Neural cell (in vitro differentiated cells): ENCODE measurements at regions not wholly inside any gene's neighbourhood (a gene's known extent, or its start where the extent isn't known, plus 50 kb on each side); places are given as distances from the start of the nearest gene placed in this dataset.

Source experiments
- H2AFZ ChIP-seq: fragments of 200-600, 300-800 bp; sonication (generic), shearing (Covaris generic); 2 replicates; pipeline ENCODE4 v1.6.0; 2014; ENCODE audit warnings: low read depth, mild to moderate bottlenecking, antibody characterized with exemption, low read length, moderate library complexity
- H3F3A ChIP-seq: fragments of 200-600 bp; shearing (Covaris generic); 2 replicates; pipeline ENCODE4 v1.6.1; 2016; ENCODE audit warnings: mild to moderate bottlenecking, moderate library complexity, mixed read lengths, antibody characterized with exemption, low read length; ENCODE audit not compliant: insufficient read depth, poor library complexity, severe bottlenecking
- H3K27ac ChIP-seq: fragments of 200-600, 300-800 bp; sonication (generic), shearing (Covaris generic); 2 replicates; pipeline ENCODE4 v1.5.1; 2014; ENCODE audit warnings: mild to moderate bottlenecking, low read length, moderate library complexity
- H3K27me3 ChIP-seq: fragments of 300-800, 200-600 bp; sonication (generic), shearing (Covaris generic); 2 replicates; pipeline ENCODE4 v1.6.0; 2014; ENCODE audit warnings: mild to moderate bottlenecking, low read depth, low read length, moderate library complexity; ENCODE audit not compliant: insufficient read depth
- H3K36me3 ChIP-seq: fragments of 300-800, 200-600 bp; sonication (generic), shearing (Covaris generic); 2 replicates; pipeline ENCODE4 v1.5.1; 2014; ENCODE audit warnings: mild to moderate bottlenecking, antibody characterized with exemption, low read length, moderate library complexity; ENCODE audit not compliant: insufficient read depth
- H3K4me2 ChIP-seq: fragments of 300-800, 200-600 bp; sonication (generic), shearing (Covaris generic); 2 replicates; pipeline ENCODE4 v1.6.0; 2014; ENCODE audit warnings: mild to moderate bottlenecking, low read length
- H3K4me3 ChIP-seq: fragments of 300-800, 200-600 bp; sonication (generic), shearing (Covaris generic); 2 replicates; pipeline ENCODE4 v1.5.1; 2014; ENCODE audit warnings: mild to moderate bottlenecking, low read length, moderate library complexity
- H3K79me2 ChIP-seq: fragments of 200-600 bp; shearing (Covaris generic); replicated peaks from 2 replicates; pipeline ENCODE4 v1.6.0; 2014; ENCODE audit warnings: mild to moderate bottlenecking, low read length, moderate library complexity; ENCODE audit not compliant: insufficient read depth
- H3K9ac ChIP-seq: fragments of 300-800, 200-600 bp; sonication (generic), shearing (Covaris generic); 2 replicates; pipeline ENCODE4 v1.6.1; 2016; ENCODE audit warnings: mild to moderate bottlenecking, low read length, mixed read lengths
- H3K9me2 ChIP-seq: fragments of 200-600 bp; shearing (Covaris generic); 2 replicates; pipeline ENCODE4 v1.6.1; 2016; ENCODE audit warnings: mild to moderate bottlenecking, low read length, mixed read lengths; ENCODE audit not compliant: insufficient read depth
- H3K9me3 ChIP-seq: fragments of 200-600, 300-800 bp; sonication (generic), shearing (Covaris generic); 2 replicates; pipeline ENCODE4 v1.6.1; 2016; ENCODE audit warnings: mild to moderate bottlenecking, mixed run types, low read length, moderate library complexity, mixed read lengths
- H4K20me1 ChIP-seq: fragments of 200-600 bp; shearing (Covaris generic); 2 replicates; pipeline ENCODE4 v1.6.1; 2016; ENCODE audit warnings: mild to moderate bottlenecking, mixed run types; ENCODE audit not compliant: insufficient read depth
- CTCF ChIP-seq: fragments of 450-650 bp; IDR thresholded peaks from 2 replicates; pipeline ENCODE4 v1.5.1; 2014; ENCODE audit warnings: antibody characterized with exemption, mild to moderate bottlenecking, moderate library complexity; ENCODE audit not compliant: poor library complexity, severe bottlenecking
- EP300 ChIP-seq: fragments of 450-650 bp; conservative IDR thresholded peaks from 2 replicates; pipeline ENCODE4 v1.6.1; 2014; ENCODE audit warnings: antibody characterized with exemption, mild to moderate bottlenecking, moderate library complexity; ENCODE audit not compliant: poor library complexity, severe bottlenecking
- EZH2 ChIP-seq: fragments of 200-600, 300-800 bp; shearing (Covaris generic), sonication (generic); IDR thresholded peaks from 2 replicates; pipeline ENCODE4 v1.6.1; 2014; ENCODE audit warnings: antibody characterized with exemption, low read length, borderline replicate concordance, mild to moderate bottlenecking; ENCODE audit not compliant: insufficient read depth, poor library complexity, severe bottlenecking
- MXI1 ChIP-seq: fragments of 450-650 bp; conservative IDR thresholded peaks from 2 replicates; pipeline ENCODE4 v1.6.1; 2014; ENCODE audit warnings: antibody characterized with exemption, mild to moderate bottlenecking; ENCODE audit not compliant: poor library complexity, severe bottlenecking
- POLR2AphosphoS5 ChIP-seq: IDR thresholded peaks from 2 replicates; pipeline ENCODE4 v1.6.1; 2012
- RAD21 ChIP-seq: fragments of 450-650 bp; conservative IDR thresholded peaks from 2 replicates; pipeline ENCODE4 v1.6.1; 2014; ENCODE audit warnings: antibody characterized with exemption, mild to moderate bottlenecking, moderate library complexity
- REST ChIP-seq: IDR thresholded peaks from 2 replicates; pipeline ENCODE4 v1.6.1; 2012; ENCODE audit warnings: borderline replicate concordance
- SMC3 ChIP-seq: fragments of 450-650 bp; conservative IDR thresholded peaks from 2 replicates; pipeline ENCODE4 v1.6.1; 2014; ENCODE audit warnings: antibody characterized with exemption, mild to moderate bottlenecking, moderate library complexity; ENCODE audit not compliant: poor library complexity
- TAF1 ChIP-seq: IDR thresholded peaks from 2 replicates; pipeline ENCODE4 v1.6.1; 2012; ENCODE audit warnings: low read depth

DNA sequence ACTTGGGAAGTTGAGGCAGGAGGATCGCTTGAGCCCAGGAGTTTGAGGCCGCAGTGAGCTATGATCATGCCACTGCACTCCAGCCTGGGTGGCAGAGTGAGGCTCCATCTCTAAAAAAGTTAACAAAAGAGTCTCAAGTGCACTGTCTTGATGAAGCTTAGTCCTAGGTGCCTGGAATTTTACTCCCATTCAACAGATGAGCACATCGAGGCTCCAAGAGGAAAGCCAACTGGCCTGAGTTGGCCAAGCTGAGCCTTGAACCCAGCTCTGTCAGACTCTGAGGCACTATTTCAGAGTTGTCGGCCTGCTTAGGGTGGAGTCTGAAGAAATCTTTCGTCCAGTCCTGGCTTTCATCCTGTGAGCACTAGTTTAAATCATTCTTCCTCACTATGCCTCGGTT is 98.1 kb upstream of the MAP1LC3B2 start (continued):
- TF ChIP-seq SMC3, result no peak

- Histone ChIP-seq H3K27me3 (no peaks in the 10 kb centered on the region), H2AFZ (no peak overlapping the region), H3K36me3 (no peaks in the 10 kb centered on the region), H3K4me2 (no peak overlapping the region), H3K9ac (no peak overlapping the region), H3K9me3 (no peaks in the 10 kb centered on the region), H3F3A (no peaks in the 10 kb centered on the region), H4K20me1 (no peaks in the 10 kb centered on the region), H3K9me2 (no peaks in the 10 kb centered on the region), H3K27ac (no peak overlapping the region), H3K79me2 (no peaks in the 10 kb centered on the region), H3K4me3 (no peak overlapping the region)
- no peak for TF ChIP-seq MXI1
- TF ChIP-seq RAD21, result no peak
- no peak for TF ChIP-seq POLR2AphosphoS5
- no peak for TF ChIP-seq SMC3
- TF ChIP-seq EZH2, result no peak
- no peak for TF ChIP-seq EP300
- no peak for TF ChIP-seq TAF1
- no peak for TF ChIP-seq REST
- TF ChIP-seq CTCF, result no peak
Measured at GRCh38 chr12:116463366-116463765, 95.8 kb upstream of the MAP1LC3B2 start.

- H3K36me3 ChIP-seq, result no peaks in the 10 kb centered on the region
- TF ChIP-seq MXI1 (no peak), TAF1 (no peak)
- H3K9me3 ChIP-seq, result no peaks in the 10 kb centered on the region
- H4K20me1 ChIP-seq, result no peaks in the 10 kb centered on the region
- H3K4me2 ChIP-seq, result no peak overlapping the region
- H2AFZ ChIP-seq, result no peak overlapping the region
- no peaks in the 10 kb centered on the region for H3F3A ChIP-seq
- no peak overlapping the region for H3K27ac ChIP-seq
- no peak overlapping the region for H3K9ac ChIP-seq
- no peaks in the 10 kb centered on the region for H3K27me3 ChIP-seq
- no peaks in the 10 kb centered on the region for H3K9me2 ChIP-seq
- no peak overlapping the region for H3K4me3 ChIP-seq
- H3K79me2 ChIP-seq, result no peaks in the 10 kb centered on the region
Measured at GRCh38 chr12:116465407-116465806, 93.8 kb upstream of the MAP1LC3B2 start.
